HepG2 (cell line): ENCODE measurements at regions not wholly inside any gene's neighbourhood (a gene's known extent, or its start where the extent isn't known, plus 50 kb on each side); places are given as distances from the start of the nearest gene placed in this dataset.

Experiments
- ZIK1 ChIP-seq: sonication (generic); formaldehyde crosslinking; IDR thresholded peaks from 2 replicates; pipeline ENCODE4 v1.5.0; 2020; ENCODE audit warnings: mild to moderate bottlenecking, low read depth, missing genetic modification reagents, borderline replicate concordance
- TF ChIP-seq, protein P1 (sequence below): sonication (generic); formaldehyde crosslinking; IDR thresholded peaks from 2 replicates; pipeline ENCODE4 v1.4.0; 2020; ENCODE audit warnings: mild to moderate bottlenecking, missing genetic modification reagents

DNA sequence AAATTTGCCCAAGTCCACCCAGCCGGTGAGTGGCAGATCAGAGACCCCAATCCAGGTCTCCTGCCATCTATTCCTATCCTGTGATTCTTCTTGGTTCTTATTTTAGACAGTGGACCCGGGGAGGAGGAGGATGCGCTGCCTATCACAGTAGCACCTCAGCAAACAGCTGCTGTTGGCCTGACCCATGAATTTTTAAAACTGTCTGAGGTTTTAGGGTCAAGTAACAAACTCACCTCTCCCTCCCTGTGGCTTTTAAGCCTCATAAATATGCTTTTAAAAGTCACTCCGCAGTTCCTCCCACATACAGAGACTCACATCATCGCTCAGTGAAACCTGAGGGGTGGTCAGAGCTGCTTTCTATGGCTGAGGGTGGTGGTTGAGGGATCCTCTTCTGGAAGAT lies 128.6 kb downstream of the NAV1 start:
- no peak for TF ChIP-seq ZIK1 (CRISPR knock-in tag)
- TF ChIP-seq, protein P1, sequence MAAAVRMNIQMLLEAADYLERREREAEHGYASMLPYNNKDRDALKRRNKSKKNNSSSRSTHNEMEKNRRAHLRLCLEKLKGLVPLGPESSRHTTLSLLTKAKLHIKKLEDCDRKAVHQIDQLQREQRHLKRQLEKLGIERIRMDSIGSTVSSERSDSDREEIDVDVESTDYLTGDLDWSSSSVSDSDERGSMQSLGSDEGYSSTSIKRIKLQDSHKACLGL (CRISPR knock-in tag): no peak
